ENCODE measurements at regions not wholly inside any gene's neighbourhood (a gene's known extent, or its start where the extent isn't known, plus 50 kb on each side); places are given as distances from the start of the nearest gene placed in this dataset.

DNA sequence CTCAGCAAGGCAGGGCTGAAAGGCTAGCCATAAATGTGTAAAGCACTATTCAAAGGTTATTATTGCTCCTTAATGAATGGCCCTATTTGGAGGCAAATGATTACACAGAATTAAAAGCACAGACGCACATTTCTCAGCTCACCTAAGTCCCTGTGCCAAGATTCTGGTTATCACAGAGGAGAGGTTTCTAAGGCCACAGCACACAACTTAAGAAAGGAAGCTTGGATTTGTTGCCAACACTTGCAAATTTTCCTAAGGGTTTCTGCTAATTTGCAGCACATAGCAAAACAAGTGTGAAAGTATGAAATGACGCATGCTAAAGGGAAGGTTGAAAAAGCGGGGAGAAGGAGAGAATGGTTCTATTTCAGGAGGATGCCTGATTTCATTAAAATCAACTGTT is 834.1 kb upstream of the C9orf72 start:
- TF ChIP-seq, protein P1, sequence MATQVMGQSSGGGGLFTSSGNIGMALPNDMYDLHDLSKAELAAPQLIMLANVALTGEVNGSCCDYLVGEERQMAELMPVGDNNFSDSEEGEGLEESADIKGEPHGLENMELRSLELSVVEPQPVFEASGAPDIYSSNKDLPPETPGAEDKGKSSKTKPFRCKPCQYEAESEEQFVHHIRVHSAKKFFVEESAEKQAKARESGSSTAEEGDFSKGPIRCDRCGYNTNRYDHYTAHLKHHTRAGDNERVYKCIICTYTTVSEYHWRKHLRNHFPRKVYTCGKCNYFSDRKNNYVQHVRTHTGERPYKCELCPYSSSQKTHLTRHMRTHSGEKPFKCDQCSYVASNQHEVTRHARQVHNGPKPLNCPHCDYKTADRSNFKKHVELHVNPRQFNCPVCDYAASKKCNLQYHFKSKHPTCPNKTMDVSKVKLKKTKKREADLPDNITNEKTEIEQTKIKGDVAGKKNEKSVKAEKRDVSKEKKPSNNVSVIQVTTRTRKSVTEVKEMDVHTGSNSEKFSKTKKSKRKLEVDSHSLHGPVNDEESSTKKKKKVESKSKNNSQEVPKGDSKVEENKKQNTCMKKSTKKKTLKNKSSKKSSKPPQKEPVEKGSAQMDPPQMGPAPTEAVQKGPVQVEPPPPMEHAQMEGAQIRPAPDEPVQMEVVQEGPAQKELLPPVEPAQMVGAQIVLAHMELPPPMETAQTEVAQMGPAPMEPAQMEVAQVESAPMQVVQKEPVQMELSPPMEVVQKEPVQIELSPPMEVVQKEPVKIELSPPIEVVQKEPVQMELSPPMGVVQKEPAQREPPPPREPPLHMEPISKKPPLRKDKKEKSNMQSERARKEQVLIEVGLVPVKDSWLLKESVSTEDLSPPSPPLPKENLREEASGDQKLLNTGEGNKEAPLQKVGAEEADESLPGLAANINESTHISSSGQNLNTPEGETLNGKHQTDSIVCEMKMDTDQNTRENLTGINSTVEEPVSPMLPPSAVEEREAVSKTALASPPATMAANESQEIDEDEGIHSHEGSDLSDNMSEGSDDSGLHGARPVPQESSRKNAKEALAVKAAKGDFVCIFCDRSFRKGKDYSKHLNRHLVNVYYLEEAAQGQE (IDR thresholded peaks at IDR 0.05; ENCODE audit: insufficient read depth in 1 of 2, low read depth in 2 of 2, low read length in 1 of 2): no peak
- TF ChIP-seq, protein P2, sequence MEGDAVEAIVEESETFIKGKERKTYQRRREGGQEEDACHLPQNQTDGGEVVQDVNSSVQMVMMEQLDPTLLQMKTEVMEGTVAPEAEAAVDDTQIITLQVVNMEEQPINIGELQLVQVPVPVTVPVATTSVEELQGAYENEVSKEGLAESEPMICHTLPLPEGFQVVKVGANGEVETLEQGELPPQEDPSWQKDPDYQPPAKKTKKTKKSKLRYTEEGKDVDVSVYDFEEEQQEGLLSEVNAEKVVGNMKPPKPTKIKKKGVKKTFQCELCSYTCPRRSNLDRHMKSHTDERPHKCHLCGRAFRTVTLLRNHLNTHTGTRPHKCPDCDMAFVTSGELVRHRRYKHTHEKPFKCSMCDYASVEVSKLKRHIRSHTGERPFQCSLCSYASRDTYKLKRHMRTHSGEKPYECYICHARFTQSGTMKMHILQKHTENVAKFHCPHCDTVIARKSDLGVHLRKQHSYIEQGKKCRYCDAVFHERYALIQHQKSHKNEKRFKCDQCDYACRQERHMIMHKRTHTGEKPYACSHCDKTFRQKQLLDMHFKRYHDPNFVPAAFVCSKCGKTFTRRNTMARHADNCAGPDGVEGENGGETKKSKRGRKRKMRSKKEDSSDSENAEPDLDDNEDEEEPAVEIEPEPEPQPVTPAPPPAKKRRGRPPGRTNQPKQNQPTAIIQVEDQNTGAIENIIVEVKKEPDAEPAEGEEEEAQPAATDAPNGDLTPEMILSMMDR (IDR thresholded peaks at IDR 0.05): no peak
